A673 (cell line): ENCODE measurements at regions not wholly inside any gene's neighbourhood (a gene's known extent, or its start where the extent isn't known, plus 50 kb on each side); places are given as distances from the start of the nearest gene placed in this dataset.

Experiments used
- EZH2 ChIP-seq: fragments of 200-600 bp; sonication (generic); IDR thresholded peaks from 2 replicates; pipeline ENCODE4 v1.6.1; 2017; ENCODE audit warnings: borderline replicate concordance, low read depth, mild to moderate bottlenecking, mixed read lengths, antibody characterized with exemption, low read length; ENCODE audit not compliant: poor library complexity, severe bottlenecking
- TF ChIP-seq, protein P1 (sequence below): fragments of 300-800, 200-600 bp; sonication (generic); conservative IDR thresholded peaks from 2 replicates; pipeline ENCODE4 v1.5.1; 2017; ENCODE audit warnings: low read depth, mild to moderate bottlenecking, antibody characterized with exemption, low read length, moderate library complexity, mixed read lengths

DNA sequence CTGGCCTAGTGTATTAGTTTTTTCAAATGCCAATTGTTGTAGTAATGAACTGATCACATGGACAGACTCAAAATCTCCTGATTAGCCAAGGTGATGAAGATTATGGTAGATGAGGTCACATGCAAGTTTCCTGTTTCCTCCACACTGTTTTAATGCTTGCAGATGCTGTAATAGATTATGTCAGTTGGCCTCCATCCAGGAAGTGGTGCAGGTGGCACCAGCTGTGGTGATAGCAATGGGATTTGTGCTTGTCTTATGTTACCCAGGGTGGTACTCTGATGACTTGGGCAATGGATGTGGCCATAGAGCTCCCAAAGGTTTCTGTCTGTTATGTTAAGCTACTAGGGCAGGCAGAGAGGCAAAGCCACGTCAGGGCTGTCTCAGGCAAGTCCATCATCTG is 332.9 kb upstream of the DDX18 start:
- TF ChIP-seq, protein P1, sequence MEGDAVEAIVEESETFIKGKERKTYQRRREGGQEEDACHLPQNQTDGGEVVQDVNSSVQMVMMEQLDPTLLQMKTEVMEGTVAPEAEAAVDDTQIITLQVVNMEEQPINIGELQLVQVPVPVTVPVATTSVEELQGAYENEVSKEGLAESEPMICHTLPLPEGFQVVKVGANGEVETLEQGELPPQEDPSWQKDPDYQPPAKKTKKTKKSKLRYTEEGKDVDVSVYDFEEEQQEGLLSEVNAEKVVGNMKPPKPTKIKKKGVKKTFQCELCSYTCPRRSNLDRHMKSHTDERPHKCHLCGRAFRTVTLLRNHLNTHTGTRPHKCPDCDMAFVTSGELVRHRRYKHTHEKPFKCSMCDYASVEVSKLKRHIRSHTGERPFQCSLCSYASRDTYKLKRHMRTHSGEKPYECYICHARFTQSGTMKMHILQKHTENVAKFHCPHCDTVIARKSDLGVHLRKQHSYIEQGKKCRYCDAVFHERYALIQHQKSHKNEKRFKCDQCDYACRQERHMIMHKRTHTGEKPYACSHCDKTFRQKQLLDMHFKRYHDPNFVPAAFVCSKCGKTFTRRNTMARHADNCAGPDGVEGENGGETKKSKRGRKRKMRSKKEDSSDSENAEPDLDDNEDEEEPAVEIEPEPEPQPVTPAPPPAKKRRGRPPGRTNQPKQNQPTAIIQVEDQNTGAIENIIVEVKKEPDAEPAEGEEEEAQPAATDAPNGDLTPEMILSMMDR: no peak
- TF ChIP-seq EZH2: no peak
